T-helper 22 cell (primary cell): ENCODE measurements at regions not wholly inside any gene's neighbourhood (a gene's known extent, or its start where the extent isn't known, plus 50 kb on each side); places are given as distances from the start of the nearest gene placed in this dataset.
"Not testable (repeated sequence)": the region's sequence is repeated elsewhere in the genome, so short reads cannot be mapped to it uniquely, and the experiment has no call there.

Experiments used
- DNase-seq: peaks from one replicate; pipeline ENCODE4 v3.0.0-alpha.2; 2020; ENCODE audit warnings: low read depth

DNA sequence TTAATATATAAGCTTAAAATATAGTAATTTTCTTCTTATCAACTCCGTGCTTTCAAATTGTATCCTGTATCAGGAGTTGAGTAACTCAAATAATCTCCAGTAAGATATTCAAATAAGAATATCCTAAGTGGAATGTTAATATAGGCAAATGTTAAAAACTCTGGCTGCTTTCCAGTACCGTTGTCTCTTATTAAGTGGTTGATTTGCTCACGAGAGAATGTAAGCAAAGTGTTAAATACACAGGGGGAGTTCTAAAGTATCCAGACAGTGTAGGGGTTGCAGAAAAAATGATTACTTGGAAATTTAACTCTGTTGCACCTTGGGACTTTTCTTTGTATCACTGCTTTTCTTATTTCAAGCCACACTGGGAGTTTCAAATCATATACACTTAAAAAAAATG lies 478.9 kb upstream of the TBL1XR1 start:
- no peak for DNase-seq

DNA sequence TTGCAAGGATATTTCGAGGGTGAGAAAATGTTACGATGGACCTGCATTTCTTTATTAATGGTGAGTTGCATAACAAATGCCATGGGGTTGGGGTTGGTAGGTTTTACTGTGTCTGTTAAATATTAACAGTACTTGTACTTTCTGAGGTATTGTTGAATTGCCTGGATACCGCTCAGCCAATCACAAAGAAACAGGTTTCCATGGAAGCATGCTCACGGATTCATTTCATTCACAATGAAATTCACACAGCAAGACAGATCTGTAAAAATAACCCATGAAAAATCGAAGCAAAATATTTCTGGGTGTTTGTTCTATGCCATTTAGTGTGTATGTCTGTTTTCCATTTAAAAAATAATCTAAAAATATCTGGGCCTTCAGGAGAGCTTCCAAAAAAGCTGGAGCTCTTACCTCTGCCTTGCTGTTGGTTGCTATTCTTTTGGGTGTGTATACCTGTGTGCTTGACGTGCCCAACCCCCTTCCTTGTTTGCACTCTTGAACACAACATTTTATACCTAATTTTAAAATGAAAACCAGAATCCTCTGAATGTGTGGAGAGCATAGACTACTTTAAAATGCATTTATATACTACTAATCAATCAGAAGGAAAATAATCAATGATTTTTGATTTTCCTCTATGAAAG lies 479.8 kb upstream of the TBL1XR1 start:
- no peak for DNase-seq

DNA sequence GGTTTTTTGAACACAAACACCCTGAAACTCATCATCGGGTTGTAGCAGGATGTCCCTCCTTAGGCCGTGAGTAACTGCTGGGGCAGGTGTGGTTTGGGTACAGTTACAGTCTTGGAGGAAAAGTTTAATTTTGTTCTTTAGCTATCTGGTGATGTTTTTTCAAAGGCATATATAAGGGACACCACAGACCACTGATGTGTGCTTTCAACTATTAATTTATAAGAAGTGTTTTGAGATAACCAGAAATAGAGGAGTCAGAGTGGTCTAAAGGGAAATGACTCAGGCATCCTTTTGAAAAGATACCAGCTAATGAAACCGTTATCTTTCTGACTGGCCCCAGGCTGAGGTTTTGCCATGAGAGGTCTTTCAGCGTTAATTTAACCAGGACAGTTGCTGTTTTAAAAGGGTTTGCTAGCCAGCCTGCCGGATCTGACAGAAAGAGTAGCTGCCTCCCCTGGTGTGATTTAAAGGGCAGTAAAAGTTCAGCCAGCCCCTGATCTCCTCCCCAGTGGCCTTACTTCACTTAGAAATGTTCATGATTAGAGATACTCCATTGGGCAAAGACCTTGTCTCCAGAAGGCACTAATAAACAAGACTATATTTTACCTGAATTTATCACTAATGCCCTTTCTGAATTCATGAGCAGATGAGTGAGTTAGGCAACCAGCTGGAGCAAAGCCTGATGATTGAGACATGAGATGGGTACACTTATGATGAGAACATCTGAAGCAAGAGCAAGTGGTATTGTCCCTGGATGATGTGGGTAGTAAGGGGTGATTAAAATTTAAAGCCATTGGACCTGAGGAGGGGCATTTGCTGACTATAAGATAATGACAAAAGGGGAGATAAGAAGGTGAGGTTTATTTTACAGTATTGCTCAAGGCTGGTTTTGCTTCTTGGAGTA lies 482.5 kb upstream of the TBL1XR1 start:
- no peak for DNase-seq

DNA sequence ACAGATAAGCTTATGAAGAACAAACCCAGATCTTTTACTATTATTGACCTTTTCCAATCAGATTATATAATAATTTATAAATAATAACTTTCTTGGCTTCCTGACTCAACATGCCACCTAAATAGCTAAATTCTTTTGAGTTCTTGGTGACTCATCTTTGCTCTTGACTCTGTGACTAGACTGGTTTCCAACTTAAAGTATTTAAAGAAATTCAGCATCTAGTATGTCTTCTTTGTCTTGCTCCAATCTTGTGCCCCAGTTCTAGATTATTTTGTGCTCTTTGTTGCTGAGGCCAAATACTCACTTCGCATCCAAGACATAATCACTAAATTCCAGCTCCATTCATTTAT lies 483.2 kb upstream of the TBL1XR1 start:
- DNase-seq = no peak

DNA sequence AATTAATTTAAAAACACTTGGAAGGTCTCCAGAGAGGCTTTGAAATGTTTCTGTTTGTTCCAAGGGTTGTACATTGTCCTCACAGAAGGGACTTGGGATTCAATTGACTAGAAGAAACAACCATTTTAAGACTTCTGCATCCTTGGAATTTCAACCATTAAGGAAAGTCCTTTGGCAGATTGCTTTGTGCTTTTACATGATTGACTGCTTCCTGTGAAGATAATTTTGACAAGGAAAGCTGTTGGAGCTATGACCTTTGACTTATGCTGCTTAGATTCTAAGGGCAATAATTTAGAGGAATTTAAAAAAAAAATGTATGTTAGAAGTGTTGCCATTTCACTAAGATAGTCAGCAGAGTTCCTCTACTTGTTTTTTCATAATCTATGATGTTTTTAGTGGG lies 483.9 kb upstream of the TBL1XR1 start:
- no peak for DNase-seq

DNA sequence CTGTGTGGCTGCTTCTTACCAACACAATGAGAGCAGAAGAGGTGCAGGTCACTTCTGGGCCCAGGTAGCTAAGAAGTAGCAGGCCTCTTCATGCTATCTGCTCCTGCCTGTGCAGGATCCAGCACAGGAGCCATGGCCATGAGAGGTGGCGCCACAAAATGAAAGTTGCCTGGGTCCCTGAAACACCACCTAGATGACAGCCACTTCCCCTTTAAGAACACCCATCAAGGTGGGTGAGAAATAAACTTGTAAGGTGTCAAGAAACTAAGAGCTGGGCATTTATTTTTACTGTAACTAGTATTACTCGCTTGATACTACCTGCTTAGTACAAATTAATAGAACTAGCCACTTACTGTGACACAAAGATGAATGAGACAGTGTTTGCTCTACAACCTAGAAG lies 484.6 kb upstream of the TBL1XR1 start:
- no peak for DNase-seq

DNA sequence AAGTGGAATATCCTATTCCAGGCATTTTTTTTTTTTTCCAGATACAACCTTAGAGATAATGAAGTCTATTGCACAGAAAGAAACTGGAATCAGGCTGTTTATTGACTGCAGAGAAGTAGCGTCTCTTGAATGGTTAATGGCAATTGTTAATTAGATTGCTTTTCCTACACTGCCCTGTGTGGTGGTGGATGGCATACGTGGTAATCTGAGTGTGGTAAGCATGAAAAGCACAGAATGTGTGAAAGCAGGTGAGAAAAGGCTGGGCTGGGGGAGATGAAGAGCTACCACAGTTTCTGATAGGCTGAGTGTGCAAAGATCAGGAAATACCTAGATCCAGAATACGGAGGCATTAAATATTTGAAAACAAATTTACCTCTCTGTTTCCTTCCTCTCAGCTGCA lies 486.3 kb upstream of the TBL1XR1 start:
- no peak for DNase-seq

DNA sequence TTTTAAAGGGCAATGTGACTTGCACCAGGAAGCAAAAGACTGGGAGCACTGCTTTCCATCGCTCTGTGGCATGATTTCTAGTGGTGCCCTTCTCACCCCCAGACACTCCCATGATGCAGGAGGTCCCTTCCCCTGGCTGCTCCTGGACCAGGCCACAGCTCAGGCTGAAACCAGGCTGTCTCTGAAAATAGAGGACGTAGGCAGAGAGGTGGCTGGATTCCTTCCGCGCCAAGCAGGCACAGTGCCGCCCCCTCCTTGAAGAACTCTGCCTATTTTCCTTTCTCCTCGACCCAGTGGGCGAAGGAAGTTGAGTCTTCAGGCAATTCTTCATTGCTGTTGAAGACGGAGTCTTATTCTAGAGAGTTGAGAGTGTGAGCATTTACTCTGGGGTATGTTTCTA lies 489.4 kb upstream of the TBL1XR1 start:
- DNase-seq = no peak

DNA sequence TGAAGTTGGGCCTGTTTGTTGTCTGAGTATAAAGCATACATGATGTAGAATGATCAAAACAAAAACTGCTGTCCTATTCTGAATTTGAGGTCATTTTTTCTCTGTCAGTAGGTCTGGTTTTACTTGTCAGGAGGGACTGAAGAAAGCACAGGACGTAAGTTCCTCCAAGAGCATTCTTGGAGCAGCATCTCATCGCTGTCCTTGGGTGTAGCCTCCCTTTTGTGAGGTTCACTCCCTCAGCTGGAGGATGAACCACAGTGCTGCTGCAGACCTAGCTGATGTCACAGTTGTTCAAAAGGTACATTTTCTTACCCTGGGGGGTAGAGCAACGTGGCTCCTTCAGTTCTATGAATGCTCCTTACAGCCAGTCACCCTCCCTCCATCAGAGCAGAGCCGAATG lies 490.0 kb upstream of the TBL1XR1 start:
- no peak for DNase-seq

DNA sequence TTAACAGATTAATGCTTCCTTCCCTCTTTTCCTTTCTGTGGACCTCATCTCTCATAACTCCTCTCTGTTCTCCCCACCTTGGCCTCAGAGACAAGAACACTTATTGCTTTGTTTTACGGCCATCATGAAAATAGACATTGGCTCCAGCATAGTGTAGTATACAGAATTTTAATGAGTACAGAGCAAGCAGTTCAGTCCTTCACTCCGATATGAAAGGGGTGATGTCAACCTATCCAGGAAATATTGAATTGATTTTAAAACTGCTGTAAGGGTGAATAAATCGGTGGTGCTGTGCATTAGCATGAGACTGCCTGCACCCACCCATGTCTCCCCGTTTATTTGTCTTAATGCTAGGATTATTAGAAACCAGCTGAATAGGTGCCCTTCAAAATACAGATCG lies 490.9 kb upstream of the TBL1XR1 start:
- no peak for DNase-seq

DNA sequence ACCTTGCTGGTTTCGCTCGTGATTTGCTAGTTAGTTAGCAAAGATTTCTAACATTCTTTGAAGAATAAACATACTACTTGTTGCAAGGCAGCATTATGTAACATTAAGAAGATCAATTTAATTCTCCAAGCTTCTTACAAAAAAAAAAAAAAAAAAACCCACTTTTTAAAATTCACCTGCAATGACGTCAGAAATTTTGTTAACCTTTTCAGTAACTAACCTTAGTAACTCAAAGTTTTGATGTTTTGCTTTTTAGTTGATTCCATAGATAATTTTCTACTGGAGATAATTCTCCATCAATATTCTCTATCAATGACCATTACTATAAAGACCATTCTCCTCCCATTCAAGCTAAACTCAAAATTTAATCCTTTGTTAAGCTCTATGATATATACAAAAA lies 491.8 kb upstream of the TBL1XR1 start:
- no peak for DNase-seq

DNA sequence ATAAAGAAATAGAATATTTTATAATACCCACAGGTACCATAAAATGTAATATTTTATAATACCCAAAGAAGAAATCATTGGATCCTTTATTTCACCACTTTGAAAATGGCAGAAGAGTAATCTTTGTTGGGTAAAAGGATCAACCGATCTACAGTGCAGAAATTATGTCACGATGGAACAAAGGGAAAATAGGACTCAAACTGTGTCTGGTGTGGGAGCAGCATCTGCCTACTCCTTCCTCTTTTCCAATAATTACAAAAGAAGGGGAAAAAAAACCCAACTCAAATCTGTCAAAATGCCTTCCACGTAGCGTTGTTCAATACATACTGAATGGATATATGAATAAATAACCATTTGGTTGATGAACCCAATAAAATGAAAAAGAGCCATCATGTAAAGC lies 492.6 kb upstream of the TBL1XR1 start:
- DNase-seq = no peak

DNA sequence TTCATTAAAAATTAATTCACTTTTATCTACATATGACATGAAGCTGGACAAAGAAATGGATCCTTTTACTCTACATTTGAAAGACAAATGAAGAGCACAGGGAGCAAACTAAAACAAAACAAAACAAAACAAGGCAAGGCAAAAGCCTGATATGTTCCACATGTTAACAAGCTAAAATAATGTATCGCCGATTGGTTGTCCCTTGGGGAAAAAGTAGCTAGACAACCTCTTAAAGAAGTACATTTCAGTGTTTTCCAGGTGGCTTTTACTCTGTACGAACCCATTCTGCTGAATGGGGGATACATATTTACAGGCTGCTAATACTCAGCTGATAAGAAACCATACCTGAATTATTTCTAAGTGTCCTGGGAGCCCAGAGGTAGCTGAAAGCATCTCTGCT lies 493.0 kb upstream of the TBL1XR1 start:
- no peak for DNase-seq

DNA sequence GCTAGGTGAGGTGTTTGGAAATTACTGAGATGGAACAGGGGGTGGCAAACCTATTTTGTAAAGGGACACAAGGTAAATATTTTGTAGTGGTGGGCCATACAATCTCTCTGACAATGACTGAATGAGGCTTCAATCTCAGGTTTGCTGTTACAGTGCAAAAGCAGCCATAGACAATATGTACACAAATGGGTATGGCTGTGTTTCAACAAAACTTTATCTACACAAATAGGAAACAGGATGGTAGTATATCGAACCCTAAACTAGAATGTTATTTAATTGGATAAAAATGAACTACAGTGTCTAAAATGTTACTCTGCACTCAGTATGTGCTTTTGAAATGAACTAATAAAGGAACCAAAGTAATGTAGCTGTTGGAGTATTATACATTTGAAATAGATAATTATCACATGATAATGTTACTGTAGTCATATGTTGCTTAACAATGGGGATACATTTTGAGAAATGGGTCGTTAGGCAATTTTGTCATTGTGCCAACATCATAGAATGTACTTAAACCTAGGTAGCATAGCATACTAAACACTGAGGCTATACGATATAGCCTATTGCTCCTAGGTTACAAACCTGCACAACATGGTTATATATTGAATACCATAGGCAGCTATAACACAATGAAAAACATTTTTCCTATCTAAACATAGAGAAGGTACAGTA lies 495.2 kb upstream of the TBL1XR1 start:
- DNase-seq = no peak

DNA sequence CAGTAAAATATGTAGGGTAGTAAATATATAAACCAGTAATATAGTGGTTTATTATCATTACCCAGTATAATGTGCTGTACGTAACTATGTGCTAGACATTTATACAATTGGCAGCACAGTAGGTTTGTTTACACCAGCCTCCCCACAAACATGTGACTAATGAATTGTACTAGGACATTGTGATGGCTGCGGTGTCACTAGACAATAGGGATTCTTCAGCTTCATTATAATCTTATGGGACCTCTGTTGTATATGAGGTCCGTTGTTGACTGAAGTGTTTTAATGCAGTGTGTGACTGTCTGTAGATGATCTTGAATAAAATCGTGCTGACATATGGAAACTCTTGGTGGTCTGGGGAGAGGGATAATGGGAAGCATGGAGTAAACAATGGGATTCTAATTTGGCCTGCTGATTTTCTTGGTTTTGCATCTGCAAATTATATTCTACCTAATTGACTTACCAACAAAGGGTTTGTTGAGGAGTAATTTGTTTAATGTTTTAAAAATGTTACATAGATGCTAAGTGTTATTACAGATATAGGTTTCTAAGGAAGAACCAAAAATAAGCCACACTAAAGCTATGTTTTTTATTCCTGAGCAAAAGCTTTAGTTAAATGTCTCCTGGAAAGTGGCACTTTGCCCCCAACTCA lies 496.5 kb upstream of the TBL1XR1 start:
- DNase-seq = no peak

DNA sequence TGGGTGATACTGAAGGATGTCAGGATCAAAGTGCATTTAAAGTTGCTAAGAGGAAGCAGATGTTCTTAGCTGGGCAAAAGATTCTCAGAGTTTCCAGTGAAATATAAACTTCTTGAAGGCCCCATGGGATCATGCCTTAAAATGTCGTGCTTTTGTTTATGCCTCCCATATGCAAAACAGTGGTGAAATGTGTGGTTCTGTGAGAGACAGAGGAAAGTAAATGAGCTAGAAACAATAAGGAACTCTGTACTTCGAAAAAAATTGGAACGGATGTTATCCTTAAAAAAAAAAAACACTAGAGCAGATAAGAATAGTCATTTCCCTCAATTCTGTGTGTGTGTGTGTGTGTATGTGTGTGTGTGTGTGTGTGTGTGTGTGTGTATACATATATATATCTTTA lies 497.0 kb upstream of the TBL1XR1 start:
- no peak for DNase-seq

DNA sequence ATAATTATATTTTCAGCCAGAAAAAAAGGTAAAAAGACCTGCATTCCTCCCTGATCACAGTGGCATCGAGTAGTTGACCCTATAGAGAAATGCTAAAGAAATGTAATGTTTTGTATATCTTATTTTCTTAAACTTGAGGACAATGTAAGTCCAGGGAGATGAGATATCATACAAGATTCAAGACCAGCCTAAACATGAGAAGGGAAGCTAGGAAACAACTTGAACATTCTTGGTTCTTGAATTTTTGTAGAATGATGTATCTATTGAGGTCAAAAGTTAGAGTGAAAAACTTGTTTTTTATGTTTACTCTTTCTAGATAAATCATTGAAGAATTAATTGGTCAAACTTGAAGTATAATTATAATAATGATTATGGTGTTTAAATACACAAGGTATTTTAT lies 497.7 kb upstream of the TBL1XR1 start:
- no peak for DNase-seq

DNA sequence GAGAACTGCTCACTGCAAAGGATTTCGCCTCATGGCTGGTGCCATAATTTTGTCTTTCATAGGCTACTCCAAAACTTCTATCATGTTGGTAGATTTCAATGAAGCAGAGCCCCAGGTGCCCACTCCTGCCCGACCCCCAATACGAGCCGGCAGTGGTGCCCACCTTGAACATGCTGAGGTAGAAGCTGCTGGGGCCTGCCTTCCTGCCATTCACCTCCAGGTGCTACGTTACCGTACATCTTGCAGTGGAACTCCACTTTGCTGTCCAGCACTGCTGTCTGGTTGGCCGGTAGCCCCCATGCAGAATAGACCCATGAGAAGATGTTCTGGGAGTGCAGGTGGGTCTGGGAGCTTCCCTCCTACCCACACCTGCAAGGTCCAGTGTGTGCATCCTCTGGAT lies 502.8 kb upstream of the TBL1XR1 start:
- DNase-seq = no peak

DNA sequence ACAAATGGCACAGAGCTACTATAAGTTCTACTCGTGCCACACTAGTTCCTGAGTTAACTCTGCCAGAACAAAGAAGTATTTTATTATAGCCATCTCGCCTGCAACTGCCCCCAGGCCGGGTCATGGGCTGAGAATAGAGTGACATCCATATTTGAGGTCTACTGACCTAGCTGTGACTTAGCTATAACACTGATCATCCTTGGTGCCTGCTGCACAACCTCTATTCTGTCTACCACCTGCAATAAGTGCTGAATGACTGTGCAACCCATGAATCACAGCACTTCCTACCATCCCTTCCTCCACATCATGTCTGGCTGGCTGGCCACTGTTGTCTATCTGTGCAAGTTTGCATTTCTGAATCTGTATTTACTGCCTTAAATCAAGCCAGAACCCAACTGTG lies 506.5 kb upstream of the TBL1XR1 start:
- no peak for DNase-seq

DNA sequence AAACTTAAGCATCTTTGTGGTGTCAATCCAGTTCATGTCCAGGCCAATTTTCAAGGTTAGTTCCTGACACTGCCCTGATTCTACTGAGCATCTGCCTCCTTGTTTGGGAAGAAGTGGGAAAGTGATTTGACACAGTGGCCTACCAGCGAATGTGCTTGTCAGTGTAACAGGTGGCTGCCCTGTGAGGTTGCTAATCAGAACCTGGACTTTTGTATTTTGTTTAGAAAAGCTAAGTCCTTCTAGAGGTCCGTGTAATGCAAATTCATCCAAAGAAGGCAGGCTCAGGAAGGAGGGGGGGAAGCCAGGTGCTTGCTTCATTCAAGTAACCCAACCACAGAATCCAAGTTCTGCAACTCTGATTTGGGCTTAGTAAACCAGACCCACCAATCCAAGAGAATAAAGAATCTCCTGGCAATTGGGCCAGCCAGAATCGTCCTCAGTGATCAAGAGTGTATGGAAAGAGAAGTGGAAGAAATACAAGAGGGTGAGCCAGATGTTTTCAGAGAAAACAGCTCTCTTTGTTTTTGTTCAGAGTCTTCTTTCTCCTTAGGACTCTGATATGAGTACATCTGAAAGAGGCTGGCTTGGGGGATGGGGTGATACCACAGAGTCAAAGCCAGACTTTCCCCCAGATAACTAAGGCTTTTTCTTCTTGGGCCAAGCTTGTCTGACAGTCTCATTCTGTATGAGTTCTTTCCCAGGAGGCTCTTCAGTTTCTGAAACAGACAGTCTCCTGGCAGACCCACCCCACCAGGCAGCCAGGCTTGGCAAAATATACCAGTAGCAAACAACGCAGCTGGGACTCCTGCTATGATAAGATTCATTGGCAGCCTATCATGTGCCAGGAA lies 508.9 kb upstream of the TBL1XR1 start:
- DNase-seq = no peak

DNA sequence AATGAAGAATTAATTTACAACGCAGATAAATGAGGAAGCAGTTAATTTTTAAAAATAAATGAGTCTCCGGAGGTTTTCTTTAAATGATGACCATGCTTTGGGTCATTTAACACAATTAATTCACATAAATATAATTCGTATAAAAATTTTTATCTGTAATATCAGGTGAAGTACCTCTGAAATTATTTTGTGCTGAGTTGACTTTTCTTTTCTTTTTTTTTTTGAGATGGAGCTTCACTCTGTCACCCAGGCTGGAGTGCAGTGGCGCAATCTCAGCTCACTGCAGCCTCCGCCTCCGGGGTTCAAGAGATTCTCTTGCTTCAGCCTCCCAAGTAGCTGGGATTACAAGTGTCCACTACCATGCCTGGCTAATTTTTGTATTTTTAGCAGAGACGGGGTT lies 512.2 kb upstream of the TBL1XR1 start:
- not testable (repeated sequence) for DNase-seq

DNA sequence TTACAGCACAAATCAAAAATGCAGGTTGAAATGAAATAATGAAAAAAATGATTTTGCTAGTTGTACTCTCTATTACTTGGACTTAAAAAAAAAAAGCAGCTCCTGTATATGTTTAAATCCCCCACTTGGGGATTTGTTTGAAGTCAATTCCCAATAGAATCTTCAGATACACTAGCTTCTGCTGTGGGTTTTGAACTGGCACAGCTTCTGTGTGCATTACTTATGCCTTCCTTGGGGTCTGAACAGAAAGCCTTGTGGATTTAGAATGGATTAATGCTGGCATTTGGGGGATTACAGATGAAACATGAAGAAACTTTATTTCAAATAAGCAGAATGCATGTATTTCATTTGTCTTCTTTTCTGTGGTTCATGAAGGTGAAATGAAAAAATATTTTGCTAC lies 513.2 kb upstream of the TBL1XR1 start:
- DNase-seq = no peak
